ENCODE measurements at regions not wholly inside any gene's neighbourhood (a gene's known extent, or its start where the extent isn't known, plus 50 kb on each side); places are given as distances from the start of the nearest gene placed in this dataset.
A peak's percentile ranks its signal among the peaks of the same experiment; 100 is the strongest.

DNA sequence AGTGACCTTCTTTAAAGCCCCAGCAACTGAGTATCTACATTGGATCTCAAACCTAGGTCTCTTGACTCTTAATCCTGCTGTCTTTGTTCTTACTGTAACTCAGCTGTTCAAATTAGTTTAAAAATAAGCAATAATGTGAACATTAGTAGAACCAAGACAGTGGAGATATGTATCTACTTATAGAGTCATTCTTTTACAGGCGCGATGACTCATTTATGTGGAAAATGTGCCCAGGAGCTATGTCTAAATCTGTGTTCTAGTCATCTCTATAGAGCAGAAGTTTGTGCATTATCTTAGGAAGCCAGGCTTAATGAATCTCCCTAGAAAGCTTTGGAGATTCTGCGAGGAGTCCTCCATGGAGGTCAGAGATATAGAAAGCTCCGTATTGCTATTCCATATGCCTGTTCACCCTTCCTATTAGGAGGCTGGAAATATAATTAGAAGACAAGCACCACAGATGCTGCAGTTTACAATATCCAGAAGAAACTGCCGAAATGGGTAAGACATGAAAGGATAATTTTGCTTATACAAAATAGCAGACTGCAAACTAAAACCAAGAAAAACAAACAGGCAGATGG, 211.6 kb downstream of the TRIB2 start:
- TF ChIP-seq, protein P1, sequence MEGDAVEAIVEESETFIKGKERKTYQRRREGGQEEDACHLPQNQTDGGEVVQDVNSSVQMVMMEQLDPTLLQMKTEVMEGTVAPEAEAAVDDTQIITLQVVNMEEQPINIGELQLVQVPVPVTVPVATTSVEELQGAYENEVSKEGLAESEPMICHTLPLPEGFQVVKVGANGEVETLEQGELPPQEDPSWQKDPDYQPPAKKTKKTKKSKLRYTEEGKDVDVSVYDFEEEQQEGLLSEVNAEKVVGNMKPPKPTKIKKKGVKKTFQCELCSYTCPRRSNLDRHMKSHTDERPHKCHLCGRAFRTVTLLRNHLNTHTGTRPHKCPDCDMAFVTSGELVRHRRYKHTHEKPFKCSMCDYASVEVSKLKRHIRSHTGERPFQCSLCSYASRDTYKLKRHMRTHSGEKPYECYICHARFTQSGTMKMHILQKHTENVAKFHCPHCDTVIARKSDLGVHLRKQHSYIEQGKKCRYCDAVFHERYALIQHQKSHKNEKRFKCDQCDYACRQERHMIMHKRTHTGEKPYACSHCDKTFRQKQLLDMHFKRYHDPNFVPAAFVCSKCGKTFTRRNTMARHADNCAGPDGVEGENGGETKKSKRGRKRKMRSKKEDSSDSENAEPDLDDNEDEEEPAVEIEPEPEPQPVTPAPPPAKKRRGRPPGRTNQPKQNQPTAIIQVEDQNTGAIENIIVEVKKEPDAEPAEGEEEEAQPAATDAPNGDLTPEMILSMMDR (IDR thresholded peaks at IDR 0.05; ENCODE audit: borderline replicate concordance, control extremely low read depth, extremely low read depth, insufficient read depth, missing control alignments), result no peak
- DNase-seq (ENCODE audit: low spot score), result no peak

DNA sequence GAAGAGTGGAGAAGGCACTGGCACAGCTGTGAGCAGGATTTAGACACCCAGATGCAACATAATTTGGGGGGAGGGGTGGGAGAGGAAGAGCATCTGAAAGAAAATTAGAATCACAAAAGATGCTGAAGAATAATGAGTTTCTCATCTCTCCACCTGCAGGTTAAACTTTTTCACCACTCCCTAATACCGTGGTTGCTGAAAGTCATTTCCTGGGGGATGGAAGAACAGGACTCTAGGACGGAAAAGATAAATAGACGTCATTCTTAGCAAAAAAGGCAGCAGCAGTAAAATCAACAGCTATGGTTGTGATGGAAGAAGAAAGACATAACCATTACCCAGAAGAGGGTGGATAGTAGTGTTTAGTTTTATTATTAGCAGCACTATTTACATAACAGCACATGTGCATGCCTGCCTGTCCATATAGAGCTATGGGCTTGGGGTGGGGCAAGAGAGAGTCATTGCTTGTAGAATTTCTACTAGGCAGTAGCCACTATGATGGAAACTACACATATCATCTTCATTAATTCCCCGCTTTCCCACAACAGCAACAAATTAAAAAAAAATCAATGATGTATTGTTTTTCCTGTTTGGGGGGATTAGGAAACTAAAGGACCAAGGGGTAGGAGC, 212.2 kb downstream of the TRIB2 start:
- in situ Hi-C loops (cut with MboI; ENCODE audit: low sequenced_read_pairs, unreplicated experiment), result no loop called here
- TF ChIP-seq, protein P1 (IDR thresholded peaks at IDR 0.05; ENCODE audit: borderline replicate concordance, control extremely low read depth, extremely low read depth, insufficient read depth, missing control alignments), result no peak
- no peak for DNase-seq (ENCODE audit: low spot score)

More for the DNA sequence above, 211.6 kb downstream of the TRIB2 start:
- in situ Hi-C loops (cut with MboI; ENCODE audit: low sequenced_read_pairs, unreplicated experiment), result no loop called here

GRCh38 chr2:12929758-12930157, 213.0 kb downstream of the TRIB2 start:
- in situ Hi-C loops (cut with MboI; ENCODE audit: low sequenced_read_pairs, unreplicated experiment), result no loop called here
- no peak for DNase-seq (ENCODE audit: low spot score)
- TF ChIP-seq, protein P1 (IDR thresholded peaks at IDR 0.05; ENCODE audit: borderline replicate concordance, control extremely low read depth, extremely low read depth, insufficient read depth, missing control alignments), result no peak

DNA sequence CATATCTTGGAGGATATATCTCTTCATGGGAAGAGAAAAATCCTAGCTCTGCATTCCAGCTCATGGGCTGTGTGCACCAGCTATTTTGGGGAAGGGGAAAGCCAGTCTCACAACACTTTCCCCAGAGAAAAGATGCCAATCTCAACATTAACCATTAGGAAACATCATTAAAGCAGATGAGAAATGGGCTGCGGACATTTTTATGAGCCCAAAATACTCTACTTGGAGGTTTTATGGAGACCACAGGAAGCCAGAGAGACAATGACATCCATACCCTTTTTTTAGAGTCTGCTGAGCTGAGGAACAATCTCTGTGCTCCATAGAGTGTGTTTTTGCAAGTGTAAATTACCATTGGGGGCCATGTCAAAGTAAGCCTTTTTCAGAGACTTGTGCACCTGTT, 213.7 kb downstream of the TRIB2 start:
- TF ChIP-seq, protein P1 (IDR thresholded peaks at IDR 0.05; ENCODE audit: borderline replicate concordance, control extremely low read depth, extremely low read depth, insufficient read depth, missing control alignments), result no peak
- in situ Hi-C loops (cut with MboI; ENCODE audit: low sequenced_read_pairs, unreplicated experiment), result no loop called here
- DNase-seq (ENCODE audit: low spot score), result no peak

- in situ Hi-C loops (cut with MboI; ENCODE audit: low sequenced_read_pairs, unreplicated experiment), result no loop called here
- TF ChIP-seq, protein P1 (IDR thresholded peaks at IDR 0.05; ENCODE audit: borderline replicate concordance, control extremely low read depth, extremely low read depth, insufficient read depth, missing control alignments), result peak; percentile 54
- peak; percentile 30 for DNase-seq (ENCODE audit: low spot score)
Measured at GRCh38 chr2:12931186-12931844, 214.6 kb downstream of the TRIB2 start.

GRCh38 chr2:12932192-12932591, 215.5 kb downstream of the TRIB2 start:
- TF ChIP-seq, protein P1 (IDR thresholded peaks at IDR 0.05; ENCODE audit: borderline replicate concordance, control extremely low read depth, extremely low read depth, insufficient read depth, missing control alignments), result no peak
- DNase-seq (ENCODE audit: low spot score), result no peak
- in situ Hi-C loops (cut with MboI; ENCODE audit: low sequenced_read_pairs, unreplicated experiment), result no loop called here
